GM19043 (cell line): ENCODE measurements at regions not wholly inside any gene's neighbourhood (a gene's known extent, or its start where the extent isn't known, plus 50 kb on each side); places are given as distances from the start of the nearest gene placed in this dataset.
"Not testable (repeated sequence)": the region's sequence is repeated elsewhere in the genome, so short reads cannot be mapped to it uniquely, and the experiment has no call there.

Experiments used
- ATAC-seq: cut with Tn5 transposase; IDR thresholded peaks from one replicate; pipeline ENCODE4 v1.9.1; 2021; ENCODE audit warnings: low read depth; ENCODE audit not compliant: unreplicated experiment

DNA sequence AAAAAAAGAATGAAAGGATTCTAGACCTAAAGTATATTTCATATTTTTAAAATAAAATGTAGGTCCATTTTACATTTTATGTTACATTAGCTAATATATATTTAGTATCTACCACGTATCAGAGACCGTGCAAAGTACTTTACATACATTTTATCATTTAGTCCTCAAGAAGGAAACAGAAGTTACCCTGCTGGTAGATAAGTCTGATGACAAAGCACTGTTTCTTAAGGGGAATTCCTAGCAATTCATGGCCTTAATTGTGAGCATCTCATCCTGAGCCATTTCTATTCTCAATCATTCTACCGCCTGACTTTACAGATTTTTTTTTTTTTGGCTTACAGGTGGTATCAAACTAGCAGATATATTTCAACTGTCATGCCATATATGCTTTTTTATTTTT lies 367.7 kb downstream of the PRELID2 start:
- no peak for ATAC-seq

- no peak for ATAC-seq
Observed at GRCh38 chr5:145466533-145466932, 368.6 kb downstream of the PRELID2 start.

GRCh38 chr5:145465474-145466263 lies 369.5 kb downstream of the PRELID2 start:
- ATAC-seq: no peak

DNA sequence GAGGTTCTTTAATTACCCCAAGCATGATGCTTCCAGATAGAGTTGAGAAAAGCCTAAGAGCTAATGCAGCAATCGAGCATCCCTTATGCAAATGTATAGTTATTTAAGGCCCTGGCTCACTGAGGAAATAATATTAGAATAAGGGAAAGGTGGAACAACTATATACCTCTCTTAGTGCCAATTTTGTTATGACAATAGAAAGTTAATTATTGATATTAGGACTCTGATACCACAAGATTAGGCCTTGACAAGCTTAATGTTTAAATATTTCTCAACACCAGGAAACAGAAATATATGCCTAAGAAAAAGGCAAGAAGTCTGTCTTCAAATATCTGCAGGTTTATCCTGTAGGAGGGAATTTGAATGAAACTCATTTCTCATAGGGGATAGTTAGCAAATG lies 371.0 kb downstream of the PRELID2 start:
- ATAC-seq: no peak

- ATAC-seq: no peak
Observed at GRCh38 chr5:145463634-145464033, 371.5 kb downstream of the PRELID2 start.

DNA sequence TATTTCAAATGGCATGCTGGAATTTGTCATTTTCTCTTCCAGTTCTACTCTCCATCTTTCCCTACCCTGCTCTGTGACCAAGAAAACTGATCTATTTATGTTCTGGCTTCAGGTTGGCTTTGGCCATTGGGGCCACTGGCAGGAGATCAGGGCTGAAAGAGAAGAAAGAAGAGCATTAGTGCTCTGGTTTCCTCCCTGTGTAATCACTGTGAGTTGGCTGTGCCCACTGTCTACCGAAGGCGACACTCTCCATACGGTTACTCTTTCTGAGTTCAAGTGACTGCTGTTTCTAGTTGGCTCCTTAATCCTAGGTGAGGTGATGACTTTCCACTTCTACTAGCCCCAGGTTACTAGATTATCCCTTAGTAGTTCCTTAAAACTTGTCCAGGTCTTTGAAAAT lies 372.6 kb downstream of the PRELID2 start:
- ATAC-seq: no peak

- no peak for ATAC-seq
Observed at GRCh38 chr5:145450286-145450885, 384.8 kb downstream of the PRELID2 start.

DNA sequence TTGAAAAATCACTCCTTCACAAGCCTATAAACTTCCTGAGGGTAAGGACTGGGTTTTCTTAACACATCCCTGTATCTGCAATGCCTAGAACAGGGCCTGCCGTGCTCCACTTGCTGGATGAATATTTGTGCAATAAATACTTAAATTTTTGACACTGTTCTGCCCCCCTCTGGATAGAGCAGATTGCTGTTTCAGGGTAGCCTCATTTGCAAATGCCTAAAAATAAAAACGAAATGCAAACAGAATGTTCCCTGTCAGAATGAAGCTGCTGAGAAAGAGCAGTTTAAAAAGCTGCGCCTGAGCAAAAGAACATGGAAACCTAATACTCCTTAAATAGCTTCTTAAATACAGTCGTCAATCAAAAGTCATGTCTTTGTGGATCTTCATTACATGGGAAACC lies 385.3 kb downstream of the PRELID2 start:
- no peak for ATAC-seq

DNA sequence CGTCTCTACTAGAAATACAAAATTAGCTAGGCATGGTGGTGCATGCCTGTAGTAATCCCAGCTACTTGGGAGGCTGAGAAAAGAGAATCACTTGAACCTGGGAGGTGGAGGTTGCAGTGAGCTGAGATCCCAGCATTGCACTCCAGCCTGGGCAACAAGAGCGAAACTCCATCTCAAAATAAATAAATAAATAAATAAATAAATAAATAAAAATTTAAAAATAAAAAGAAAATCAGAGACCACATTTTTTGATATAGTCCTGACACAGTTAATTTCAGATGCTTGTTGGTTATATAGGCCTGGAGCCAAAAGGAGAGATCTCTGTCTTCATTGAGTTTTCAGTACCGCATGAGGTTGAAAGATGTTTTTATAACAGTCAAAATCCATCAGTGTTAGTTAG lies 388.3 kb downstream of the PRELID2 start:
- not testable (repeated sequence) for ATAC-seq

DNA sequence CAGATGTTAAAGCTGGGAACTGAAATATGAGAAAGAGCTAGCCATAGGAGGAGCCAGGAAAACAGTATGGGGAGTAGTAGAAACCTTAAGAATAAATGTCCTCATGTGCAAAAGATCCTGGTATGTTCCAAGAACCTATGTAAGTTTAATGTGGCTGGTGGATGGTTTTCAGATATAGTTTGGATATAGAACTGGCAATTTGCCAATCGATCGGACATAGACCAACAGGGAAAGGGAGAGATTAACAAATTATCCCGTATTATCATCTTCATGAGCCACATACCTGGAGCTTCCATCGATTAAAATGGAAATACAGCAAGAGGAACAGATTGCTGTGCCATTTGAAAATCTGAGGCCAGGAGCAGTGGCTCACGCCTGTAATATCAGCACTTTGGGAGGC lies 388.7 kb downstream of the PRELID2 start:
- no peak for ATAC-seq

DNA sequence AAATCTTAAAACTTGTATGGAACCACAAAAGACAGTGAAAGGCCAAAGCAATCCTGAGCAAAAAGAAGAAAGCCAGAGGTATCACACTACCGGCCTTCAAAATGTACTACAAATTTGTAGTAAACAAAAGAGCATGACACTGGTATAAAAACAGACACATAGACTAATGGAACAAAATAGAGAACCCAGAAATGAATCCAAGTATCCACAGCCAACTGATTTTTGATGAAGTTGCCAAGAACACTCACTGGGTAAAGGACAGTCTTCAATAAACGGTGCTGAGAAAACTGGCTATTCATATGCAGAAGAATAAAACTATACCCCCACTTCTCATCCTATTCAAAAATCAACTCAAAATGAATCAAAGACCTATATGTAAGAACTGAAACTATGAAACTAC lies 390.1 kb downstream of the PRELID2 start:
- no peak for ATAC-seq

- ATAC-seq: no peak
Observed at GRCh38 chr5:145443964-145444363, 391.2 kb downstream of the PRELID2 start.

- ATAC-seq: no peak
Observed at GRCh38 chr5:145443366-145443765, 391.8 kb downstream of the PRELID2 start.

- not testable (repeated sequence) for ATAC-seq
Observed at GRCh38 chr5:145442661-145443060, 392.5 kb downstream of the PRELID2 start.

GRCh38 chr5:145441228-145441627 lies 393.9 kb downstream of the PRELID2 start:
- ATAC-seq: no peak

DNA sequence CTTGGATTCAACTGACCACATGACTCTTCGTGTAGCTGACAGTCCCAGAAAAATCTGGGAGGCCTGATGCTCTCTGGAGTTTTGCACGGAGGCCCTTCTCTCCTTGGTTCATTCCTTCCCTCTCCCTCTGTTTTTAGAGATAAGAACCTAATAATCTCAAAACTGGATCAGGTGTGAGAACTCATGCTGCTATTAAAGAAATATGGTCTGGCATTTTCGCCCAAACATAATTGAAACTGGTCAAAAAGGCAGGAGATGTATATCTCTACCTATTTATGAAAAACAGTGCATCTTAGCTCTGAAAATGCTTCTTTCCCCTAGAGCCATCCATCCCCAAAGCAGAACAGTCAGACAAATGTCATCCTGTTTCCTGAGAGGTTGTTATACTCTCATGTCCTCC lies 397.5 kb downstream of the PRELID2 start:
- no peak for ATAC-seq

DNA sequence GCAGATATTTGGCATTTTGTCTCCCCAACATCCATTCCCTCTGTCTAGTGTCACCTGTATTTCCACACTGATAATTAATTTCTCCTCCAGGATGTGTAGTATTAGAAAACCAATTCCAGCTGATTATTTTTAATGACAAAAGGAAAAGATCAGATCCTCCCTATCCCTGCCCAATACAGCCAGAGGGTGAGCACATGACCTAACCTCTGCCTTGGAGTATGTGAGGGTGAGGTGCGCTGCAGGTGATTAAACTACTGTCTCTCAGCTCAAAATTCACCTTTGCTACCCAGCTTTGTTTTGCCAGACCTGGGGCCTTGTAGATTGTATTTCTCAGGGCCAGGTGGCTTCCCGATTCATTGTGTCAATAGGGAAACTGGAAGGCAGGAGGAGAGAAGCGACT lies 402.1 kb downstream of the PRELID2 start:
- no peak for ATAC-seq

- ATAC-seq: no peak
Observed at GRCh38 chr5:145429170-145429569, 406.0 kb downstream of the PRELID2 start.

DNA sequence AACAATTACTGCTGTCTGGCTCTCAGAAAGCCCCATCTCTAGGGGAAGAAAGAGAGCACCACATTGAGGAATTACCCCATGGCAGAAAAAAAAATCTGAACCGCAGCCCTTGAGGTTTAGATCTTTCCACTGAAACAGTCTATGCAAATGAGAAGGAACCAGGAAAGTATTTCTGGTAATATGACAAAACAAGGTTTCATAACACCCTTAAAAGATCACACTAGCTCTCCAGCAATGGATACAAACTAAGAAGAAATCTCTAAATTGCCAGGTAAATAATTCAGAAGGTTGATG lies 427.1 kb downstream of the PRELID2 start:
- ATAC-seq: peak; percentile 49

DNA sequence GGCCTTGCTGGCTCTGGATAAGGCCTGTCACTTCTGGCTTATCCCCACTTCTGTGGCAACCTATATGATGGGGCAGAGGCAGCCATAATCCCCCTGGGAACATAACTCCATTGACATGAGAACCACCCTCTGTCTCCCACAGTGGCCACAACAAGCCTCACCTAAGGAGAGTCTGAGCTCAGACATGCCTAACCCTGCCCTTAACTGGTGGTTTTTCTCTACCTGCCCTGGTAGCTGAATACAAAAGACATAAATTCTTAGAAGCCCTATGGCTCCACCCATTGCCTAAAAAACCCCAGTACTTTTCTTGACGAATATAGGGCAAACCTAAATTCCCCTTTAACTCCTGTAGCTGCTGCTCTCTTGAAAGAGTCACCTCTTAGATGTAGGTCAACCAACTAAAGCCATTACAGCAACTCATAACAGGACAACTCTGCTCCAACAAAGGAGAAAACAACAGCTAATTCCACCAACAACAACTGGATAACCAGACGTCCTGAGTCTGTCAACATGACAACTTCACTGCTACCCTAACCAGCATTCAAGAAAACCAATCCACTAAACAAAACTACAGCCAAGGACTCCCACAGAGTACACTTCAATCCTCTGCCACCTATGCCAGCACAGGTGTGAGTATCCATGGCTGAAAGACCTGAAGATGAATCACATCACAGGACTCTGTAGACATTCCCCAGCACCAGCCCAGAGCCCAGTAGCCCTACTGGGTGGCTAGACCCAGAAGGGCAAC lies 427.7 kb downstream of the PRELID2 start:
- ATAC-seq: peak; percentile 17

DNA sequence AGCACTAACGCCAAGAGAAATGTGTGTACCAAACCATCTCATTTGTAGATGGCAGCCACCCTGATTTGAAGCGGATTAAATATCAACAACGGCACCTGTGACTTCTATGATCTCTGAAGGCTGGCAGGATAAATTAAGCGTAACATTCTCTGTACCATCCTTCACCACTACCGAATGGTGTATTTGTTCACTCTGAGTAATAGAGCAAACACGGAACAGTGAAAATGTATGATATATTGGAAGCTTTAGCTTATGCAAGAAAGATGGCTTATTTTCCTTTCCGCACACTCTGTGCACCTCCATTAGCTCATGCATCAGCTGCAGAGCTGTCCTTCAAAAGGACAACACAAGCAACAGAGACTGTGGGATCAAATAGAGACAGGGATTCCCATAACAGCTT lies 431.1 kb downstream of the PRELID2 start:
- ATAC-seq: no peak

DNA sequence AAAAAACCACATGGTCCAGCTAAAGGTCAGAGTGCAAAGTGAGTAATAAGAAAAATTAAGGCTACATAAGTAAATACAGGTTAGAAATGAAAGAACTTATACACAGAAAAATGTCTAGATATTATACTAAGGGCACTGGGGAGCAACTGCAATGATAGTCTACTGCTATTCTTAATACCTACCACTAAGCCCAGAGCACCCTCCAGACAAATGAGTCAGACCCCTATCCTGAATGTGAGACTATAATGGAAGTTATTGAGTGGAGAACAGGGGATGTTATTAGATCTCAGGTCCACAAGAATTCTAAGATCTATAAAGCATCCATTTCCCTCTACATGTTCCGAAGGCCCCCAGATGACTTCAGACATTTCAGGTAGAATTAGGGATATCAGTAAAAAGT lies 438.3 kb downstream of the PRELID2 start:
- ATAC-seq: no peak
